H1 (cell line): ENCODE measurements at regions not wholly inside any gene's neighbourhood (a gene's known extent, or its start where the extent isn't known, plus 50 kb on each side); places are given as distances from the start of the nearest gene placed in this dataset.

ENCODE experiments used
- BACH1 ChIP-seq: IDR thresholded peaks from 2 replicates; pipeline ENCODE4 v1.6.1; 2012; ENCODE audit warnings: low read length, improper control_type of control experiment
- BCL11A ChIP-seq, 2 experiments: IDR thresholded peaks; one replicate each; pipeline ENCODE4 v1.6.1; 2011; ENCODE audit warnings: low read depth in 2 of 2, low read length in 2 of 2, mild to moderate bottlenecking in 2 of 2
- CBX8 ChIP-seq: fragments of 300-800, 300-1000 bp; sonication (generic); IDR thresholded peaks from 2 replicates; pipeline ENCODE4 v1.7.1; 2016; ENCODE audit warnings: low read depth, low read length, borderline replicate concordance
- CHD2 ChIP-seq: IDR thresholded peaks from 2 replicates; pipeline ENCODE4 v1.6.1; 2012; ENCODE audit warnings: low read length, improper control_type of control experiment
- CREB1 ChIP-seq: IDR thresholded peaks from 2 replicates; pipeline ENCODE4 v1.6.1; 2012; ENCODE audit warnings: inconsistent platforms
- EGR1 ChIP-seq: IDR thresholded peaks from 2 replicates; pipeline ENCODE4 v1.6.1; 2011; ENCODE audit warnings: low read depth, low read length, borderline replicate concordance
- JUN ChIP-seq: IDR thresholded peaks from 2 replicates; pipeline ENCODE4 v1.6.1; 2011; ENCODE audit warnings: low read depth, mild to moderate bottlenecking, improper control_type of control experiment, low read length
- PHF8 ChIP-seq: fragments of 200-600 bp; sonication (generic); conservative IDR thresholded peaks from 2 replicates; pipeline ENCODE4 v1.7.1; 2012; ENCODE audit warnings: low read depth, mild to moderate bottlenecking, inconsistent platforms, low read length, moderate library complexity
- POU5F1 ChIP-seq: IDR thresholded peaks from 2 replicates; pipeline ENCODE4 v1.6.1; 2011; ENCODE audit warnings: low read depth, mild to moderate bottlenecking, low read length, moderate library complexity
- SIN3A ChIP-seq, 2 experiments: IDR thresholded peaks in 1 of 2; conservative IDR thresholded peaks in 1 of 2; 2 replicates each; pipeline ENCODE4 v1.6.1; 2011 to 2012; ENCODE audit warnings: low read length in 2 of 2, improper control_type of control experiment in 1 of 2, low read depth in 1 of 2, mild to moderate bottlenecking in 1 of 2
- SIRT6 ChIP-seq: IDR thresholded peaks from one replicate; pipeline ENCODE4 v1.7.1; 2012; ENCODE audit warnings: low read length, inconsistent platforms
- SP2 ChIP-seq: IDR thresholded peaks from 2 replicates; pipeline ENCODE4 v1.6.1; 2012; ENCODE audit warnings: mild to moderate bottlenecking, low read length, inconsistent platforms
- ZNF274 ChIP-seq: IDR thresholded peaks from 2 replicates; pipeline ENCODE4 v1.7.0; 2012; ENCODE audit warnings: low read length, borderline replicate concordance; ENCODE audit errors: extremely low read depth
- TF ChIP-seq, protein P1 (sequence below): fragments of 300-600 bp; sonication (generic); IDR thresholded peaks from 2 replicates; pipeline ENCODE4 v1.7.1; 2012; ENCODE audit warnings: low read length, moderate library complexity, mild to moderate bottlenecking, inconsistent platforms; ENCODE audit not compliant: insufficient replicate concordance

DNA sequence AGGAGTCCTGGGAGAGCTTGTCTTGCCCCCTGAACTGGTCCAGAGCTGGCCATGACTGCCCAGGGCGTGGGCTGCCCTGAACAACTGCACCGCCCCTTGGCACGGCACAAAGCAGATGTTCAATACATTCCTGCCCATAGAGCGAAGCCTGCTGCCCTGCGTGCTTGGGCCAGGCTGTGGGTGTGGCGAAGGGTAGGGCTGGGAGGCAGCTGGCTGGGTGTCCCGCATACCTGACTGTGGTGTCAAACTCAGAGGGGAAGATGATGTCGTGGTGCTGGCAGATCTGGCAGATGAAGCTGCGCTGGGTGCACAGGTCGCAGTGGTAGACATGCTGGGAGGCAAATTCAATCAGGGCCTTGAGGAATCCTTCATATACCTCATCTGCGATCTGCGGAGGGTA is 124.2 kb upstream of the SMURF2 start (continued):
- TF ChIP-seq, protein P1, sequence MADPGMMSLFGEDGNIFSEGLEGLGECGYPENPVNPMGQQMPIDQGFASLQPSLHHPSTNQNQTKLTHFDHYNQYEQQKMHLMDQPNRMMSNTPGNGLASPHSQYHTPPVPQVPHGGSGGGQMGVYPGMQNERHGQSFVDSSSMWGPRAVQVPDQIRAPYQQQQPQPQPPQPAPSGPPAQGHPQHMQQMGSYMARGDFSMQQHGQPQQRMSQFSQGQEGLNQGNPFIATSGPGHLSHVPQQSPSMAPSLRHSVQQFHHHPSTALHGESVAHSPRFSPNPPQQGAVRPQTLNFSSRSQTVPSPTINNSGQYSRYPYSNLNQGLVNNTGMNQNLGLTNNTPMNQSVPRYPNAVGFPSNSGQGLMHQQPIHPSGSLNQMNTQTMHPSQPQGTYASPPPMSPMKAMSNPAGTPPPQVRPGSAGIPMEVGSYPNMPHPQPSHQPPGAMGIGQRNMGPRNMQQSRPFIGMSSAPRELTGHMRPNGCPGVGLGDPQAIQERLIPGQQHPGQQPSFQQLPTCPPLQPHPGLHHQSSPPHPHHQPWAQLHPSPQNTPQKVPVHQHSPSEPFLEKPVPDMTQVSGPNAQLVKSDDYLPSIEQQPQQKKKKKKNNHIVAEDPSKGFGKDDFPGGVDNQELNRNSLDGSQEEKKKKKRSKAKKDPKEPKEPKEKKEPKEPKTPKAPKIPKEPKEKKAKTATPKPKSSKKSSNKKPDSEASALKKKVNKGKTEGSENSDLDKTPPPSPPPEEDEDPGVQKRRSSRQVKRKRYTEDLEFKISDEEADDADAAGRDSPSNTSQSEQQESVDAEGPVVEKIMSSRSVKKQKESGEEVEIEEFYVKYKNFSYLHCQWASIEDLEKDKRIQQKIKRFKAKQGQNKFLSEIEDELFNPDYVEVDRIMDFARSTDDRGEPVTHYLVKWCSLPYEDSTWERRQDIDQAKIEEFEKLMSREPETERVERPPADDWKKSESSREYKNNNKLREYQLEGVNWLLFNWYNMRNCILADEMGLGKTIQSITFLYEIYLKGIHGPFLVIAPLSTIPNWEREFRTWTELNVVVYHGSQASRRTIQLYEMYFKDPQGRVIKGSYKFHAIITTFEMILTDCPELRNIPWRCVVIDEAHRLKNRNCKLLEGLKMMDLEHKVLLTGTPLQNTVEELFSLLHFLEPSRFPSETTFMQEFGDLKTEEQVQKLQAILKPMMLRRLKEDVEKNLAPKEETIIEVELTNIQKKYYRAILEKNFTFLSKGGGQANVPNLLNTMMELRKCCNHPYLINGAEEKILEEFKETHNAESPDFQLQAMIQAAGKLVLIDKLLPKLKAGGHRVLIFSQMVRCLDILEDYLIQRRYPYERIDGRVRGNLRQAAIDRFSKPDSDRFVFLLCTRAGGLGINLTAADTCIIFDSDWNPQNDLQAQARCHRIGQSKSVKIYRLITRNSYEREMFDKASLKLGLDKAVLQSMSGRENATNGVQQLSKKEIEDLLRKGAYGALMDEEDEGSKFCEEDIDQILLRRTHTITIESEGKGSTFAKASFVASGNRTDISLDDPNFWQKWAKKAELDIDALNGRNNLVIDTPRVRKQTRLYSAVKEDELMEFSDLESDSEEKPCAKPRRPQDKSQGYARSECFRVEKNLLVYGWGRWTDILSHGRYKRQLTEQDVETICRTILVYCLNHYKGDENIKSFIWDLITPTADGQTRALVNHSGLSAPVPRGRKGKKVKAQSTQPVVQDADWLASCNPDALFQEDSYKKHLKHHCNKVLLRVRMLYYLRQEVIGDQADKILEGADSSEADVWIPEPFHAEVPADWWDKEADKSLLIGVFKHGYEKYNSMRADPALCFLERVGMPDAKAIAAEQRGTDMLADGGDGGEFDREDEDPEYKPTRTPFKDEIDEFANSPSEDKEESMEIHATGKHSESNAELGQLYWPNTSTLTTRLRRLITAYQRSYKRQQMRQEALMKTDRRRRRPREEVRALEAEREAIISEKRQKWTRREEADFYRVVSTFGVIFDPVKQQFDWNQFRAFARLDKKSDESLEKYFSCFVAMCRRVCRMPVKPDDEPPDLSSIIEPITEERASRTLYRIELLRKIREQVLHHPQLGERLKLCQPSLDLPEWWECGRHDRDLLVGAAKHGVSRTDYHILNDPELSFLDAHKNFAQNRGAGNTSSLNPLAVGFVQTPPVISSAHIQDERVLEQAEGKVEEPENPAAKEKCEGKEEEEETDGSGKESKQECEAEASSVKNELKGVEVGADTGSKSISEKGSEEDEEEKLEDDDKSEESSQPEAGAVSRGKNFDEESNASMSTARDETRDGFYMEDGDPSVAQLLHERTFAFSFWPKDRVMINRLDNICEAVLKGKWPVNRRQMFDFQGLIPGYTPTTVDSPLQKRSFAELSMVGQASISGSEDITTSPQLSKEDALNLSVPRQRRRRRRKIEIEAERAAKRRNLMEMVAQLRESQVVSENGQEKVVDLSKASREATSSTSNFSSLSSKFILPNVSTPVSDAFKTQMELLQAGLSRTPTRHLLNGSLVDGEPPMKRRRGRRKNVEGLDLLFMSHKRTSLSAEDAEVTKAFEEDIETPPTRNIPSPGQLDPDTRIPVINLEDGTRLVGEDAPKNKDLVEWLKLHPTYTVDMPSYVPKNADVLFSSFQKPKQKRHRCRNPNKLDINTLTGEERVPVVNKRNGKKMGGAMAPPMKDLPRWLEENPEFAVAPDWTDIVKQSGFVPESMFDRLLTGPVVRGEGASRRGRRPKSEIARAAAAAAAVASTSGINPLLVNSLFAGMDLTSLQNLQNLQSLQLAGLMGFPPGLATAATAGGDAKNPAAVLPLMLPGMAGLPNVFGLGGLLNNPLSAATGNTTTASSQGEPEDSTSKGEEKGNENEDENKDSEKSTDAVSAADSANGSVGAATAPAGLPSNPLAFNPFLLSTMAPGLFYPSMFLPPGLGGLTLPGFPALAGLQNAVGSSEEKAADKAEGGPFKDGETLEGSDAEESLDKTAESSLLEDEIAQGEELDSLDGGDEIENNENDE, result no peak
- TF ChIP-seq JUN (no peak), SIRT6 (no peak), CBX8 (no peak), PHF8 (no peak), ZNF274 (no peak), BCL11A (IDR thresholded peaks at IDR 0.05; ENCODE audit: low read depth in 2 of 2, low read length in 2 of 2) (no peak), SIN3A (conservative IDR thresholded peaks at IDR 0.05 in 1 of 2, IDR thresholded peaks at IDR 0.05 in 1 of 2; ENCODE audit: low read depth in 1 of 2, low read length in 2 of 2) (no peak), CREB1 (no peak), SP2 (no peak), BACH1 (no peak), CHD2 (no peak), POU5F1 (no peak), EGR1 (no peak)
